NCI-H2171 treated with DMSO at 0.1 percent for 48 hours (cell line): ENCODE measurements at regions not wholly inside any gene's neighbourhood (a gene's known extent, or its start where the extent isn't known, plus 50 kb on each side); places are given as distances from the start of the nearest gene placed in this dataset.
A peak's percentile ranks its signal among the peaks of the same experiment; 100 is the strongest.

Experiments used
- DNase-seq: peaks from one replicate; lab custom pipeline; 2025; lab: John Stamatoyannopoulos, UW

GRCh38 chr6:150537893-150538292 lies 61.8 kb upstream of the PLEKHG1 start:
- no peak for DNase-seq

GRCh38 chr6:150539111-150539510 lies 60.6 kb upstream of the PLEKHG1 start:
- no peak for DNase-seq

- no peak for DNase-seq
Observed at GRCh38 chr6:150539568-150539967, 60.1 kb upstream of the PLEKHG1 start.

GRCh38 chr6:150541576-150541975 lies 58.1 kb upstream of the PLEKHG1 start:
- no peak for DNase-seq

- no peak for DNase-seq
Observed at GRCh38 chr6:150543178-150543577, 56.5 kb upstream of the PLEKHG1 start.

GRCh38 chr6:150544793-150545192 lies 54.9 kb upstream of the PLEKHG1 start:
- DNase-seq: peak; percentile 51

GRCh38 chr6:150546457-150546856 lies 53.2 kb upstream of the PLEKHG1 start:
- DNase-seq: no peak

GRCh38 chr6:150547502-150548222 lies 52.0 kb upstream of the PLEKHG1 start:
- DNase-seq: no peak

- DNase-seq: no peak
Observed at GRCh38 chr6:150548330-150548729, 51.4 kb upstream of the PLEKHG1 start.

- DNase-seq: no peak
Observed at GRCh38 chr6:150549007-150549406, 50.7 kb upstream of the PLEKHG1 start.

GRCh38 chr6:150549674-150550101 lies 50.0 kb upstream of the PLEKHG1 start:
- DNase-seq: no peak
